ENCODE measurements at regions not wholly inside any gene's neighbourhood (a gene's known extent, or its start where the extent isn't known, plus 50 kb on each side); places are given as distances from the start of the nearest gene placed in this dataset.

- DNase-seq (ENCODE audit: low spot score), result peak; percentile 18
- Histone ChIP-seq H3K27me3 (no peaks in the 10 kb centered on the region), H3K36me3 (replicated peaks; ENCODE audit: insufficient read depth, low read depth) (no peaks in the 10 kb centered on the region), H3K9me3 (ENCODE audit: low read depth) (no peaks in the 10 kb centered on the region), H4K20me1 (ENCODE audit: insufficient read depth, poor library complexity, severe bottlenecking) (no peaks in the 10 kb centered on the region), H3K27ac (no peak overlapping the region), H3K4me1 (ENCODE audit: insufficient read depth) (peaks cover 9% of the 10 kb centered on the region), H3K4me3 (no peak overlapping the region), H3K79me2 (no peaks in the 10 kb centered on the region), H3K4me2 (no peak overlapping the region), H2AFZ (no peak overlapping the region), H3K9me2 (replicated peaks; ENCODE audit: insufficient read depth) (no peaks in the 10 kb centered on the region)
- TF ChIP-seq CTCF (IDR thresholded peaks at IDR 0.05; ENCODE audit: poor library complexity), result no peak
- TF ChIP-seq EZH2 (IDR thresholded peaks at IDR 0.05; ENCODE audit: borderline replicate concordance), result no peak
- no peak for TF ChIP-seq EZH2phosphoT487 (IDR thresholded peaks at IDR 0.05; ENCODE audit: low read depth, severe bottlenecking, unreplicated experiment)
- 88% methylated on average over 1 of the region's 1 CpG for WGBS (ENCODE audit: low lambda C conversion rate, missing lambda C conversion rate)
These were observed 262.1 kb upstream of the TGFBR2 start for GRCh38 chr3:30344288-30344687.

- no peaks in the 10 kb centered on the region for H3K36me3 ChIP-seq (replicated peaks; ENCODE audit: insufficient read depth, low read depth)
- H3K79me2 ChIP-seq, result no peaks in the 10 kb centered on the region
- DNase-seq (ENCODE audit: low spot score), result no peak
- H3K9me3 ChIP-seq (ENCODE audit: low read depth), result no peaks in the 10 kb centered on the region
- no peak overlapping the region for H3K4me3 ChIP-seq
- no peaks in the 10 kb centered on the region for H4K20me1 ChIP-seq (ENCODE audit: insufficient read depth, poor library complexity, severe bottlenecking)
- no peaks in the 10 kb centered on the region for H3K9me2 ChIP-seq (replicated peaks; ENCODE audit: insufficient read depth)
- no peaks in the 10 kb centered on the region for H3K27me3 ChIP-seq
- no peak overlapping the region for H2AFZ ChIP-seq
- TF ChIP-seq EZH2 (IDR thresholded peaks at IDR 0.05; ENCODE audit: borderline replicate concordance), result no peak
- no peak for TF ChIP-seq EZH2phosphoT487 (IDR thresholded peaks at IDR 0.05; ENCODE audit: low read depth, severe bottlenecking, unreplicated experiment)
- TF ChIP-seq CTCF (IDR thresholded peaks at IDR 0.05; ENCODE audit: poor library complexity), result no peak
- no peak overlapping the region for H3K4me2 ChIP-seq
- no peak overlapping the region for H3K27ac ChIP-seq
- H3K4me1 ChIP-seq (ENCODE audit: insufficient read depth), result peaks cover 9% of the 10 kb centered on the region
These were observed 259.5 kb upstream of the TGFBR2 start for GRCh38 chr3:30346933-30347320.

- Histone ChIP-seq H3K9me3 (ENCODE audit: low read depth) (no peaks in the 10 kb centered on the region), H3K36me3 (replicated peaks; ENCODE audit: insufficient read depth, low read depth) (no peaks in the 10 kb centered on the region), H4K20me1 (ENCODE audit: insufficient read depth, poor library complexity, severe bottlenecking) (no peaks in the 10 kb centered on the region), H3K9me2 (replicated peaks; ENCODE audit: insufficient read depth) (no peaks in the 10 kb centered on the region), H3K27ac (peak overlapping the region; percentile 21), H3K4me2 (no peak overlapping the region), H3K27me3 (no peaks in the 10 kb centered on the region), H3K79me2 (no peaks in the 10 kb centered on the region), H2AFZ (no peak overlapping the region), H3K4me3 (no peak overlapping the region), H3K4me1 (ENCODE audit: insufficient read depth) (peaks cover 8% of the 10 kb centered on the region)
- DNase-seq (ENCODE audit: low spot score), result no peak
- TF ChIP-seq EZH2 (IDR thresholded peaks at IDR 0.05; ENCODE audit: borderline replicate concordance) (no peak), EZH2phosphoT487 (IDR thresholded peaks at IDR 0.05; ENCODE audit: low read depth, severe bottlenecking, unreplicated experiment) (no peak), CTCF (IDR thresholded peaks at IDR 0.05; ENCODE audit: poor library complexity) (no peak)
- WGBS (ENCODE audit: low lambda C conversion rate, missing lambda C conversion rate), result 67% methylated on average over 1 of the region's 1 CpG
These were observed 258.7 kb upstream of the TGFBR2 start for GRCh38 chr3:30347679-30348216.

DNA sequence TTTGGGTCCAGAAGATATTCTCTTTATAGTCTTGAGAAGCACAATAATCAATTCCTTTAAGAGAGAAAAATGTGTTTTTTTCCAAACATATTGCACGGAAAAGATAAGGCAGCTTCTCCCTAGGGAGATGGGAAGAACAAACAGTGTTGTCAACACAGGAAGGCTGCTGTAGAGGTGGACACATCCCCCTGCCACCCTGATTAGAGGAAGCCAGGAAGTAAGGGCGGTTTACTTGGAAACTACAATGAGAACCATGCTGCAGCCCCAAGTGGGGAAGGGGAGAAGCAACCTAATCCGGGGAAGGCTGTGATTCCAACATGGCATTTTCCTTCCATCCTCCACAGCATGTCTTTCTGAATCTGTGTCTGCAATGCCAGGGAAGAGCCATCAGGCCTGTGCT is 256.9 kb upstream of the TGFBR2 start:
- Histone ChIP-seq H3K27me3 (no peaks in the 10 kb centered on the region), H3K27ac (no peak overlapping the region), H3K79me2 (no peaks in the 10 kb centered on the region), H3K4me3 (no peak overlapping the region), H3K9me3 (ENCODE audit: low read depth) (no peaks in the 10 kb centered on the region), H3K36me3 (replicated peaks; ENCODE audit: insufficient read depth, low read depth) (no peaks in the 10 kb centered on the region), H3K9me2 (replicated peaks; ENCODE audit: insufficient read depth) (no peaks in the 10 kb centered on the region), H3K4me2 (no peak overlapping the region), H2AFZ (no peak overlapping the region), H4K20me1 (ENCODE audit: insufficient read depth, poor library complexity, severe bottlenecking) (no peaks in the 10 kb centered on the region), H3K4me1 (ENCODE audit: insufficient read depth) (peaks cover 6% of the 10 kb centered on the region)
- DNase-seq (ENCODE audit: low spot score), result no peak
- TF ChIP-seq EZH2phosphoT487 (IDR thresholded peaks at IDR 0.05; ENCODE audit: low read depth, severe bottlenecking, unreplicated experiment) (no peak), EZH2 (IDR thresholded peaks at IDR 0.05; ENCODE audit: borderline replicate concordance) (no peak), CTCF (IDR thresholded peaks at IDR 0.05; ENCODE audit: poor library complexity) (no peak)
- WGBS (ENCODE audit: low lambda C conversion rate, missing lambda C conversion rate), result 63% methylated on average over 3 of the region's 3 CpGs

All from hepatocyte (in vitro differentiated cells).